NB4 (cell line): ENCODE measurements at regions not wholly inside any gene's neighbourhood (a gene's known extent, or its start where the extent isn't known, plus 50 kb on each side); places are given as distances from the start of the nearest gene placed in this dataset.

Source experiments
- CTCF ChIP-seq: IDR thresholded peaks from one replicate; pipeline ENCODE4 v1.5.1; 2012; ENCODE audit warnings: low read depth, low read length
- MYC ChIP-seq: IDR thresholded peaks from 2 replicates; pipeline ENCODE4 v1.6.1; 2011; ENCODE audit warnings: low read depth, low read length
- POLR2A ChIP-seq: IDR thresholded peaks from 2 replicates; pipeline ENCODE4 v1.6.1; 2011; ENCODE audit warnings: mild to moderate bottlenecking; ENCODE audit not compliant: insufficient read length; ENCODE audit errors: extremely low read depth
- TF ChIP-seq, protein P1 (sequence below): IDR thresholded peaks from 2 replicates; pipeline ENCODE4 v1.6.1; 2011; ENCODE audit warnings: low read depth, low read length

- TF ChIP-seq POLR2A (no peak), MYC (no peak), CTCF (no peak)
- TF ChIP-seq, protein P1, sequence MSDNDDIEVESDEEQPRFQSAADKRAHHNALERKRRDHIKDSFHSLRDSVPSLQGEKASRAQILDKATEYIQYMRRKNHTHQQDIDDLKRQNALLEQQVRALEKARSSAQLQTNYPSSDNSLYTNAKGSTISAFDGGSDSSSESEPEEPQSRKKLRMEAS = no peak
Measured at GRCh38 chr4:156242390-156242789, 288.7 kb upstream of the CTSO start.
